NCI-H1436 treated with DMSO at 0.1 percent for 48 hours (cell line): ENCODE measurements at regions not wholly inside any gene's neighbourhood (a gene's known extent, or its start where the extent isn't known, plus 50 kb on each side); places are given as distances from the start of the nearest gene placed in this dataset.
"Not testable (repeated sequence)": the region's sequence is repeated elsewhere in the genome, so short reads cannot be mapped to it uniquely, and the experiment has no call there.

Experiments used
- DNase-seq: peaks from one replicate; lab custom pipeline; 2025; lab: John Stamatoyannopoulos, UW

- DNase-seq = no peak
These were observed 53.2 kb upstream of the SH3BP4 start for GRCh38 chr2:234898534-234899053.

DNA sequence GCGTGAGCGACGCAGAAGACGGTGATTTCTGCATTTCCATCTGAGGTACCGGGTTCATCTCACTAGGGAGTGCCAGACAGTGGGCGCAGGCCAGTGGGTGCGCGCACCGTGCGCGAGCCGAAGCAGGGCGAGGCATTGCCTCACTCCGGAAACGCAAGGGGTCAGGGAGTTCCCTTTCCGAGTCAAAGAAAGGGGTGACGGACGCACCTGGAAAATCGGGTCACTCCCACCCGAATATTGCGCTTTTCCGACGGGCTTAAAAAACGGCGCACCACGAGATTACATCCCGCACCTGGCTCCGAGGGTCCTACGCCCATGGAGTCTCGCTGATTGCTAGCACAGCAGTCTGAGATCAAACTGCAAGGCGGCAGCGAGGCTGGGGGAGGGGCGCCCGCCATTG is 63.4 kb upstream of the SH3BP4 start:
- not testable (repeated sequence) for DNase-seq

DNA sequence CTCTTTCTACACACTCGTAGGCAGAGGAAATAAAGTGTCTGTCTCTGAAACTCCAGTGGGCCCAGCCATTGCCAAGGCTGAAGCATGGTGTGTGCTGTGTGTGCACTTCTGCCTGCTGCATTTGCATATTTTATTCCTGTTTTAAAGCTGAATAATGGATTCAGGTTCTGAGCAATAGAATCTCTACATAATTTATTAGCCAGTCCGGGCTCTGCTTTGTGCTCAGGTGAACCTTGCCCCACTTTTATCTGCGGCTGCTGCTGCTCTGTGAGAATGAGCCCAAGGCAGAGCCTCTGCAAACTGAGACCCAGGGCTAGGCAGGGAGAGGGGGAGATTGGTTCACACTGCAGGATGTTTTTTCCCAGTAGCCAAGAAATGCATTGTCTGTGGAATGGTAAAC is 64.6 kb upstream of the SH3BP4 start:
- no peak for DNase-seq

GRCh38 chr2:234885886-234886285 is 65.9 kb upstream of the SH3BP4 start:
- no peak for DNase-seq

GRCh38 chr2:234885118-234885517 is 66.7 kb upstream of the SH3BP4 start:
- no peak for DNase-seq

- no peak for DNase-seq
These were observed 67.2 kb upstream of the SH3BP4 start for GRCh38 chr2:234884591-234884990.

DNA sequence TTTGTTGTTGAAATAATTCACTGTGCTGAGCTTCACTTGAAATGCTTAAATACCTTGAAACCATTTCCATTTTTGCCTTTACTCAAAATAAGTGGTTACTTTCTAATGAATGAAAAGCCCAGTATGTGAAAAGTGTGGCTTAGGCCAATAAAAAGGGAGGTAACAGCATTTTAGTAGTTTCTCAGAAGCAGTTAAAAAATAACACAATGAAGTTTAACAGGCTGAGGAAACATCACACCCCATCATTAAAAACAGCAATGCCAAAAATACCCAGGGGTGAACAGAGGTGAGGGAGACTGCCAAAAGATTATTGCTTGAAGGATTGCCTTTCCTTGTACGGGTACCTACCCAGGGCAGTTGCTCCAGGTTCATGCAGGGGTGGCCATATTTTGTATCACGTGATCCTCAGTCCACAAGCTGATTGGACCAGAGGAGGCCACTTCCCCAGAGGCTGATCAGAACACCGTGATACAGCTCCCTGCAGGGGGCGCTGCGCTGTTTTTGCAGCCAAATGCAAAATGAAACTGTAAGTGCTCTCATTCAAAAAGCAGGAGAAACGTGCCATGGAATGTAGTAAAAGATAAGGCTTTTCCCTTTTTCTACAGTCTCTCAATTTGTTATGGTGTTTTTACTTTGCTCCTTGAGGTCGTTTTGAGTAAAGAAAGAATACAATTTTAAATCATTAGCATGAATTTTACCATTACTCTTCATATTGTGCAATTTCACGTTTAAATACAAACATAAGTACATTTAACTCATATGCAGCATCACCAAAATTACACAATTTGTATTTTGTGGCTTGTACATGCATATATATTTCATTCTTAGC is 70.2 kb upstream of the SH3BP4 start:
- DNase-seq = peak; percentile 57

DNA sequence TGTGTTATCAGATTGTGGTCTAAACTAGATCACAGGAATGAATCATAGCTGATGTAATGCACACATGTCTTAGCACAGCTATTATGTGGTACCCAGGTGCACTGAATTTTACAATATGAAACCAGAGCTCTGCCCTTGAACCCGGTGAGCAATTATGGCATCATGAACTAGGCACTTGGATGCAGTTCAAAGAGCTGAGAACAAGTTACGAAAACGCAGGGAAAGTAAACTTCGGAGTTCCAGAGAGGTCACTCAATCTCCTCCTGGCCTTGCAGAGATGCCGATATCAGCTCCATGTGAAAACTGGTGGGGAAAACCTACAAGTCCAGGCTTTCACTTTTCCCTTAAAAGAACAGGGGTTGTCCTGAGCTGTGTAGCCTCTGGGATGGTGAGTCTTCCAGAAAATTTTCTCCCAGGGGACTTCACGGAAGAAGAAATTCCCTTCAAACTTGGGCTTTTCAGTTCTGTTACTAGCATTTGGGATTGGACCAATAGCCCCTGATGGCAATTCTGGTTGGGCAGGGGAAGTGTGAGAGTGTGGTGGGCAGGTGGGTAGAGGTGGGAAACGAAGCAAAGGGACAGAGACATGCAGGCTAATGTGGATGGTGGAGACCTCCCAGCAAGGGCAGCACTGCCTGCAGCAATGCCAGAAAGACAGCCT is 71.1 kb upstream of the SH3BP4 start:
- DNase-seq = no peak

DNA sequence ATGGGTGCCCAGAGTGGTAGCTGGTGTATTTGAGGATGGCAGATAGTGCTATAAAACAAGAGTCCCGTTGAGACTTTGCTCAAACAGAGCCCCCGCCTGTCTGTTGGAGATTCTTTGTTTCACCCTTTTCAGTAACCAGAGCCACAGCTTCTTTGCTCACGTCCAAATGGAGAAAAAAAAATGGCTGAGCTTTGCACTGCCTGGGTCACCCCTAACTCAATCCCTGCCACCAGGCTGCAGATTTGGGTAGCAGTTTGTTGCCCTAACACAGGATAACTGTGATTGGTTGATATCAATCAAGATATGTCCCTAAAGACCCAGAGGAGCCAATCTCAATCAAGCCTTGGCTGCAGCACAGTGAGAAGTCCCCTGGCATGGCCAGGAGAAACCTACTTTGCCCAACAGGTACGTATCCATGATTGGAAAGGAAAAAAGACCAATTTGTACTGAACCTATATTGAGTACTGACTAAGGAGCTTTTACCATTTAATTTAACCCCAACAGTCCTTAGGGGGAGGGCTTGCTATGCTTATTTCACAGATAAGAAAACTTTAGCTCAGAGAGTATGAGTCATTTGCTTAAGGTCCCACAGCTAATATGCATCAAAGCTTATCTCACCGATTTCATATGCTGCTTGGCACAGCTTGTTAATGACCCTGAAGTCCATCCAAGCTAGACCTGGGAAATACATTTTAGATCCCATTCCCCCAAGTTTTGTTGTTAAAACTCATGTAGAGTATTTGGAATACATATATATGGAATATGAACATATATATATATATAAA is 72.0 kb upstream of the SH3BP4 start:
- DNase-seq = no peak

- DNase-seq = not testable (repeated sequence)
These were observed 75.2 kb upstream of the SH3BP4 start for GRCh38 chr2:234876621-234877020.

DNA sequence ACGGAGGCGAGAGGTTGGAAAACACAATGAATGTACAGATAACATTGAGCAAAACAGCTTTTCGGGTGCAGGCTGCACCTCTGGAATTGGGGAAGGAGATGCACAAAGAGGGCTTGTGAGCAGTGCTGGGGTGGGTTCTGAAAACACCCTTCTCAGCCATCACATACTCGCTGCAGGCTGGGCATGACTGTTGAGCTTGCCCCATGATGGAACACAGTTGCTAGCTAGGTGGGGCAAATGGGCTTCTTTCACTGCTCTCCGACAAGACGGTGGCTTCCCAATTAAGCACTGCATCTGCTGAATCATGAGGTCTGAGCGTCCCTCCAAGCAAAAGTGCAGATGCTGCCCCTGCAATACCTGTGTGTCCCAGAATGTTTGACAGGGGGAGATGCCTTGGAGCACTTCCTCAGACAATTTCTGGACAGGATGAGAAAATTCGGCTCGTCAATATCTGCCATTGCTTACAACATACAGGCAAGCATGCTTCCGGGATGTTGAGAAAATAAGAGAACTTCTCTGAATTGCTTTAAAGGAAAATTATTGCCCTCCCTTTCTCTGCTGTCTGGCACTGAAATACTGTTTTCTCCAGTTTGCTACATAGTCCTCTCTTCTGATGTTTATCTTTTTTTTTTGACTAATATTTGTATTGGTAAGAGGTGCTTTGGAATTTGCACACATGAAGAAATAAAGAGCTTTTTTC is 77.3 kb upstream of the SH3BP4 start:
- DNase-seq = no peak

GRCh38 chr2:234873828-234874173 is 78.0 kb upstream of the SH3BP4 start:
- no peak for DNase-seq

DNA sequence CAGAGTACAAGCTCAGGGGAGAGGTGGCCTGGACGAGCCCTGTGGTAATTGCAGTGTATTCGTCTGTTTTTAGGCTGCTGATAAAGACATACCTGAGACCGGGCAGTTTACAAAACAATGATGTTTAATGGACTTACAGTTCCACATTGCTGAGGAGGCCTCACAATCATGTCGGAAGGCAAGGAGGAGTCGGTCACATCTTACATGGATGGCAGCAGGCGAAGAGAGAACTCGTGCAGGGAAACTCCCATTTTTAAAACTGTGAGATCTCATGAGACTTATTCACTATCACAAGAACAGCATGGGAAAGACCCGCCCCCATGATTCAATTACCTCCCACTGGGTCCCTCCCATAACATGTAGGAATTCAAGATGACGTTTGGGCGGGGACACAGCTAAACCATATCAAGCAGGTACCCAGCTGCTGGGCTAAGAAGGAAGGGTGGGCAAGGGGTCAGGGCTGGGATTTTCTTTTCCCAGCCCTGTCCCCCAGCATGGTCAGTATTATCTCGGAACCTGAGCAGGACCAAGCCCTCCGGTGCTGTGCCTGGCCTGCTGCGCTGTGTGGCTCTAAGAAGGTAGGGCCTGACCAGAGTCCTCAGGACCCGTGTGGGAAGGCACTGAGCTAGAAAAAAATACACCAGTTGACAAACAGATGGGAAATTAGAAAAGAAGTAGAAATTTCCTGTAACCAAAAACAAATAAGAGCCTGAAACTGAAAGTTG is 78.6 kb upstream of the SH3BP4 start:
- DNase-seq = no peak

GRCh38 chr2:234869969-234870368 is 81.8 kb upstream of the SH3BP4 start:
- no peak for DNase-seq

DNA sequence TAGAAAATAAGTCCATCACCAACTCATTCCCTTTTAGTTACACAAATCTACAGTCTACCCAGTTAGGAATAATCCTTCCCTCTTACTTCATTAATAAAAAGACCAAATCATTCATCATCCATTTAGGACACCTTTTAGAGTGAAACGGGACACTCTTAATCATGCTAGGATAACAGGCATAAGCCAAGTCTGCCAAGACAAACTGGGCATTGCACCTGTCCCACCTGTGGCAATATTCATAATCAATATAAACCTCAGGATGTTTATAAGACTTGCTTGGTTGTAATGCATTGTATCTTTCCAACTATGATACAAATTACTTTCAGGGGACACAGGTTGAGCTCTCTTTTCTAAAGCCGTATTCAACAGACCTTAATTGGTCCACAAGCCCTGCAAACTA is 82.7 kb upstream of the SH3BP4 start:
- no peak for DNase-seq

DNA sequence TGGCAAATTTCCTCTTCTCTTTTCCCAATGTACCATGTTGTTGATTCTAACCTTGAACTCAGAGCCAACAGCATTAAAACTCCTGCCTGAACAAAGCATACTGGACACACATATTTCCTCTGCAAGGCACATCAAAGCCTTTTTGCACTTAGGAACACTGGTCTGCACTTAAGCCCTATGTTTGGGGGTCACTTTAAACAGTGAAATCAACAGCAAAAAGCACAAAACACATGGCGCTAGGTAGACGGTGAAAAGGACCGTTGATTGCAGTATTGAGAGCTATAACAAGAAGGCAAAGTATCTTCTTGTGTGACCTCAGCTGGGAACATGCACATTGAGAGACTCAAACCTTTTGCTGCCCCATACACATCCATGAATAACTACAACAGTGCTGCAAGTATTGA is 83.9 kb upstream of the SH3BP4 start:
- no peak for DNase-seq

DNA sequence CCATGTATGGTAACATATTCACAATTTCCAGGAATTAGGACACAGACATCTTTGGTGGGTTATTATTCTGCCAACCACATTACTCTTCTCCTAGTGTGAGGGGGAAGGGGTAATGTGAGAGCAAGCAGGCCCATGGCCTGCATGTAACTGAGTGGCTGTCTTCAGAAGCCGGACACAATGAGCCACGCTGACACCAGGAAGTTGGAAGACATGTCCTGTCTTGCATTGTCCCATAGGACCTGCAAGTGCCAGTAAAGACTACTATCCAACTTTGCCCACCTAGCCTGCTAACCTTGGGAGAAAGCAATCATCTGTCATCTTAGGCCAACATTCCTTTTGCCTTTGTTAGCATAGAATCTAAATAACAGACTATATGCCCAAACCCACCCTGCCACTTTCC is 86.2 kb upstream of the SH3BP4 start:
- DNase-seq = no peak

DNA sequence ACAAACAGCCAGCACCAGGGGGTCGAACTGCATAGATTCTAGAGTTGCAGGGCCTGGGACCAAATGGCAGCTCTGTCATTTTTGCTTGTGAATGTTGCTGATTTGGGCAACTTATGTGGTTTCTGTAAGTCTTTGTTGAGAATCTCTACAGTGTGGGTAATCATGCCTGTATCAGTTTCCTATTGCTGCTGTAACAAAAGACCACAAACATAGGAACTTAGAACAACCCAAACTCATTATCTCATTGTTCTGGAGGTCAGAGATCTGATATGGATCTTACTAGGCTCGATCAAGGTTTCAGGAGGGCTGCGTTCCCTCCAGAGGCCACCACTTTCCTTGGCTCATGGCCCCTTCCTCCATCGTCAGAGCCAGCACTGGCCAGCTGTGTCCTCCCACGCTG is 86.8 kb upstream of the SH3BP4 start:
- DNase-seq = no peak

DNA sequence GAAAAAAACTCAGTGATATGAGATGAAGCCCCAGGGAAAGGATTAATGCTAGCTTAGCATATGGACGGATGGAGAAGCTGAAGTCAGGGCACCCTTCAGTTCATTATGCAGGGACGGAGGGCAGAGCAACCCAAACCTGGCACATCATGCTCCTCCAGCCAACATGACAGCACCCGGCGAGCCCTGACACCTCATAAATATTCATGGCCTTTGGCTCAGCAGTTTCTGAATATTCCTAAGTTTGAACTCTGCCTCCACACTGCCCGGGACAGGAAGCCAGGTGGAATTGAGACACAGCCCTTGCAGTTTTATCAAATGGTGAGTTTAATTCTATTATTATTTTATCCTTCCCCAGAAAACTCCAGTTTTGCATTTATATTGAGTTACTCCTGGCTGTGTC is 87.3 kb upstream of the SH3BP4 start:
- DNase-seq = no peak

- no peak for DNase-seq
These were observed 88.5 kb upstream of the SH3BP4 start for GRCh38 chr2:234863043-234863934.
